ENCODE measurements at regions not wholly inside any gene's neighbourhood (a gene's known extent, or its start where the extent isn't known, plus 50 kb on each side); places are given as distances from the start of the nearest gene placed in this dataset.

GRCh38 chr3:106643684-106644161, 733.5 kb upstream of the CCDC54 start:
- no peak overlapping the region for H3K4me3 ChIP-seq (ENCODE audit: low read depth in 1 of 2, low read length in 2 of 2)
- no peaks in the 10 kb centered on the region for H3K36me3 ChIP-seq (ENCODE audit: control insufficient read depth in 1 of 2, insufficient read depth in 2 of 2, low read length in 2 of 2)
- no peaks in the 10 kb centered on the region for H3K4me1 ChIP-seq (ENCODE audit: control insufficient read depth in 1 of 2, insufficient read depth in 2 of 2, low read length in 2 of 2)
- peaks cover 0 to 5% of the 10 kb centered on the region in 2 donors for H3K9me3 ChIP-seq (ENCODE audit: control insufficient read depth in 1 of 2, low read length in 2 of 2)
- H3K27me3 ChIP-seq (ENCODE audit: low read depth, low read length), result no peaks in the 10 kb centered on the region
- no peak overlapping the region for H3K27ac ChIP-seq (ENCODE audit: low read length)

GRCh38 chr3:106673926-106674569, 703.2 kb upstream of the CCDC54 start:
- Histone ChIP-seq H3K4me1 (ENCODE audit: control insufficient read depth in 1 of 2, insufficient read depth in 2 of 2, low read length in 2 of 2) (no peaks in the 10 kb centered on the region), H3K4me3 (ENCODE audit: low read depth in 1 of 2, low read length in 2 of 2) (no peak overlapping the region), H3K9me3 (ENCODE audit: control insufficient read depth in 1 of 2, low read length in 2 of 2) (no peaks in the 10 kb centered on the region), H3K27ac (ENCODE audit: low read length) (no peak overlapping the region), H3K27me3 (ENCODE audit: low read depth, low read length) (no peaks in the 10 kb centered on the region), H3K36me3 (ENCODE audit: control insufficient read depth in 1 of 2, insufficient read depth in 2 of 2, low read length in 2 of 2) (no peaks in the 10 kb centered on the region)

DNA sequence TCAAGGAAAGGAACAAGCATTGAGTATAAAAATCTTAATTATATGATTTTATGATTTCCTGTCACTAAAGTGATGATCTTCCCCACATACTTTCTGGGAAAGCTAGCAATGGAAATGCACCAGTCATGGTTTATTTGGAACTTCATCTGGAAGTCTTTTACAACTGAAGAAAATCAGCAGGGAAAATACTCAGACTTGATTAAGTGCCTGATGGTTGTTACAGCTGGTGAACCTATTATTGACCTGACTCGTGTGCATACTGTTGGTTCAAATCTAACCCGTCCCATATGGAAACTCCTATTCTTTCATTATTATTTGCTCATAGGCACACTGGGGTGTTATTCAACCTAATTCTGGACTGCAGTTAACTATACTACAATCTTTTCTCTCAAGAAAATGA, 701.8 kb upstream of the CCDC54 start:
- Histone ChIP-seq H3K4me1 (ENCODE audit: control insufficient read depth in 1 of 2, insufficient read depth in 2 of 2, low read length in 2 of 2) (no peaks in the 10 kb centered on the region), H3K27ac (ENCODE audit: low read length) (no peak overlapping the region), H3K9me3 (ENCODE audit: control insufficient read depth in 1 of 2, low read length in 2 of 2) (no peaks in the 10 kb centered on the region), H3K4me3 (ENCODE audit: low read depth in 1 of 2, low read length in 2 of 2) (no peak overlapping the region), H3K36me3 (ENCODE audit: control insufficient read depth in 1 of 2, insufficient read depth in 2 of 2, low read length in 2 of 2) (no peaks in the 10 kb centered on the region), H3K27me3 (ENCODE audit: low read depth, low read length) (no peaks in the 10 kb centered on the region)

- H3K27ac ChIP-seq (ENCODE audit: low read length), result no peak overlapping the region
- no peaks in the 10 kb centered on the region for H3K4me1 ChIP-seq (ENCODE audit: control insufficient read depth in 1 of 2, insufficient read depth in 2 of 2, low read length in 2 of 2)
- no peaks in the 10 kb centered on the region for H3K27me3 ChIP-seq (ENCODE audit: low read depth, low read length)
- H3K9me3 ChIP-seq (ENCODE audit: control insufficient read depth in 1 of 2, low read length in 2 of 2), result no peaks in the 10 kb centered on the region
- H3K4me3 ChIP-seq (ENCODE audit: low read depth in 1 of 2, low read length in 2 of 2), result no peak overlapping the region
- H3K36me3 ChIP-seq (ENCODE audit: control insufficient read depth in 1 of 2, insufficient read depth in 2 of 2, low read length in 2 of 2), result no peaks in the 10 kb centered on the region
Measured at GRCh38 chr3:106678657-106679390, 698.4 kb upstream of the CCDC54 start.

DNA sequence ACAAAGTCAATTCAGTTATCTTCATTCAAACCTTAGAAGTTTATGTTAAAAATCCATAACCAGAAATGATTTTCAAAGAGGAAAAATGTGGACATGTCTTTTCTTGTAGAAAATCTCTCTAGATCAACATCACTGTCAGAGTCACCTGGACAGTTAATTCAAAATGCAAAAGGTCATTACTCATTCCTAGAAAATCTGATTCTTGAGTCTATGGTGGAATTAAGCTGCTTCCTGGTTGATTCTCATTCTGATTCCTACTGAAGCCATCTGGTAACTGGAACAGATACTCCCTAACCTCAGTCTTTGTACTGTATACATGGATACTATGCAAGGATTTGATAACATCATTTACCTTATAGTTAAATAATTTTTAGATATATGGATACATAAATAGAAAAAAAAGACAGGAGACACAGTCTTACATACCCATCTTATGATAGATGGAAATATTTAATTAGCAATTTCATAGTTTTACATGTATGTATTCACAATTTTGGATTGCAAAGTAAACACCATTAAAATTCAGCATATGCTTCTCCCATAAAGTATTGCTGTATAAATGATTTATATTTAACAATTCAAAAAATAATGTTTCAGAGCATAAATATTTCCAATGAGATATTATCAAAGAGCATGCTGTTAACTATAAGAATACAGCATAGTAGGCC, 693.2 kb upstream of the CCDC54 start:
- Histone ChIP-seq H3K4me1 (ENCODE audit: control insufficient read depth in 1 of 2, insufficient read depth in 2 of 2, low read length in 2 of 2) (no peaks in the 10 kb centered on the region), H3K36me3 (ENCODE audit: control insufficient read depth in 1 of 2, insufficient read depth in 2 of 2, low read length in 2 of 2) (no peaks in the 10 kb centered on the region), H3K27me3 (ENCODE audit: low read depth, low read length) (no peaks in the 10 kb centered on the region), H3K27ac (ENCODE audit: low read length) (no peak overlapping the region), H3K4me3 (ENCODE audit: low read depth in 1 of 2, low read length in 2 of 2) (no peak overlapping the region), H3K9me3 (ENCODE audit: control insufficient read depth in 1 of 2, low read length in 2 of 2) (no peaks in the 10 kb centered on the region)

DNA sequence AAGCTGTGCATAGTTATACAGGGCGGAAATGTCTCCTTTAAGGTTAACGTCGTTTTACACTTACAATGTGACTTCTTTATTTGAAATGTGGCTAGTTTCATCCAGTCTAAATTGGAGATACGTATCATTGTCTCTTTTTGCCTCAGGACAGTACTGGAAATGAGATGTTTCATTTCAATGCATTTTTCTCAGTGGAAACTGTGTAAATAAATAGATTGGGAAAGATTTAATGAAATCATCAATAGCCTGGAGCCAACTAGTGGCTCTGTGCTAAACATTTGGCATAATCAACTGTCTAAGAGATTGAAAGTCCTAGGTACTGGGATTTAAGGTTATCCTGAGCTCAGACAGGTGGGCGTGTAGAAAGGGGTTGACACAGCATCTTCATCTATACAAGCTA, 691.5 kb upstream of the CCDC54 start:
- Histone ChIP-seq H3K4me1 (ENCODE audit: control insufficient read depth in 1 of 2, insufficient read depth in 2 of 2, low read length in 2 of 2) (no peaks in the 10 kb centered on the region), H3K9me3 (ENCODE audit: control insufficient read depth in 1 of 2, low read length in 2 of 2) (no peaks in the 10 kb centered on the region), H3K4me3 (ENCODE audit: low read depth in 1 of 2, low read length in 2 of 2) (no peak overlapping the region), H3K27me3 (ENCODE audit: low read depth, low read length) (no peaks in the 10 kb centered on the region), H3K36me3 (ENCODE audit: control insufficient read depth in 1 of 2, insufficient read depth in 2 of 2, low read length in 2 of 2) (no peaks in the 10 kb centered on the region), H3K27ac (ENCODE audit: low read length) (no peak overlapping the region)

GRCh38 chr3:106687905-106688304, 689.3 kb upstream of the CCDC54 start:
- Histone ChIP-seq H3K9me3 (ENCODE audit: control insufficient read depth in 1 of 2, low read length in 2 of 2) (no peaks in the 10 kb centered on the region), H3K27ac (ENCODE audit: low read length) (no peak overlapping the region), H3K4me3 (ENCODE audit: low read depth in 1 of 2, low read length in 2 of 2) (no peak overlapping the region), H3K4me1 (ENCODE audit: control insufficient read depth in 1 of 2, insufficient read depth in 2 of 2, low read length in 2 of 2) (no peaks in the 10 kb centered on the region), H3K27me3 (ENCODE audit: low read depth, low read length) (no peaks in the 10 kb centered on the region), H3K36me3 (ENCODE audit: control insufficient read depth in 1 of 2, insufficient read depth in 2 of 2, low read length in 2 of 2) (no peaks in the 10 kb centered on the region)

DNA sequence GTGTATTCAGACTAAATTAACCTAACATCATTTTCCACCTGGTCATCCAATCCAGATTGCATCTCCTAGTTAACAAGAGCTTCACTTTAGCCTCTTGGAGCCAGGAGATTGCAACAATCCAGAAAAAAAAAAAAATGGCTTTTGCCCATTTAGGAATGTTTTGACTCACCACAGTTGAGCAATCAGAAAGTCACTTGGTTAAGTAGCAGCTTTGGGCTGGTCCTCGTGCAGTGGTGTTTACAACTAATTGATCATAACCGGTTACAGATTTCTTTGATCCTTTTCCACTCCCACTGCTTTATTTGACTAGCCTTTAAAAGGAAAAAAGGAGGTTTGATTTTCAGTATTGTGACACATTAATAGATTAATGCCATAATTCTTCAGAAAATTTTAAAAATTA, 688.8 kb upstream of the CCDC54 start:
- Histone ChIP-seq H3K4me1 (ENCODE audit: control insufficient read depth in 1 of 2, insufficient read depth in 2 of 2, low read length in 2 of 2) (no peaks in the 10 kb centered on the region), H3K9me3 (ENCODE audit: control insufficient read depth in 1 of 2, low read length in 2 of 2) (no peaks in the 10 kb centered on the region), H3K4me3 (ENCODE audit: low read depth in 1 of 2, low read length in 2 of 2) (no peak overlapping the region), H3K27ac (ENCODE audit: low read length) (no peak overlapping the region), H3K36me3 (ENCODE audit: control insufficient read depth in 1 of 2, insufficient read depth in 2 of 2, low read length in 2 of 2) (no peaks in the 10 kb centered on the region), H3K27me3 (ENCODE audit: low read depth, low read length) (no peaks in the 10 kb centered on the region)

DNA sequence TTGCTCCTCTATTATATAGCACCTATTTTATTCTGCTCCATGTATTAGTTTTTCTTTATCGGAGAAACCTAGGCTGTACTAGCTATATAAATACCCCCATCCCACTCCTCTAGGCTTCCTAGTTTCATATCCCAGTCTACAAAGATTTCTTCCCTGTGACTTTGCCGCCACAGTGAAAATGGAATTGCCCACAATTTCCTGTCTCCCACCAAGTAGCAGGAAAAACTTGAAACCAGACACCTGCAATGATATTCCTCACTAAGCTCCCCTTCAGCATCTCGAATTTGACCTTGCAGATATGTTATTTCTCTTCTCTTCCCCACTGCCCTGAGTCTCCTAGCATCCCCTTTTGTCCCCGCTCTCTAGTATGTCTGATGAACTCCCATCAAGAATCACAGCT, 685.8 kb upstream of the CCDC54 start:
- Histone ChIP-seq H3K4me1 (ENCODE audit: control insufficient read depth in 1 of 2, insufficient read depth in 2 of 2, low read length in 2 of 2) (no peaks in the 10 kb centered on the region), H3K27me3 (ENCODE audit: low read depth, low read length) (no peaks in the 10 kb centered on the region), H3K36me3 (ENCODE audit: control insufficient read depth in 1 of 2, insufficient read depth in 2 of 2, low read length in 2 of 2) (no peaks in the 10 kb centered on the region), H3K27ac (ENCODE audit: low read length) (no peak overlapping the region), H3K9me3 (ENCODE audit: control insufficient read depth in 1 of 2, low read length in 2 of 2) (no peaks in the 10 kb centered on the region), H3K4me3 (ENCODE audit: low read depth in 1 of 2, low read length in 2 of 2) (no peak overlapping the region)

DNA sequence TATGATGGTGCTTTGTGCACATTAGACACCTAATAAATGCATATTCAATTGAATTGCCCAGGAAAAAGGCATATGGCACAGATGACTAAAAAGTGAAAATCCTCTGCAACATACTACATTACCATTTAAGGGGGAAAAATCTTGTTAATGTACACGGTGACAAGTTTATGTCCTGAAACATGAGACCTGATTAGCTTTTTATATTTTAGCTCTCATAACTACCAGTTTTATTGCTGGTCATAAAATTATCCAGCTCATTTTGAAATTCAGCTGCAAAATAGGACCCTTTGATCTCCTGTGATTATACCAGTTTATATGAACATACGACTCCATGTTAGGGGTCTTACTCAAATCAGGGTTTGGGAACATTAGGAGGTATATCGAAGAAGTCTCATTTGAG, 684.6 kb upstream of the CCDC54 start:
- no peaks in the 10 kb centered on the region for H3K9me3 ChIP-seq (ENCODE audit: control insufficient read depth in 1 of 2, low read length in 2 of 2)
- H3K27me3 ChIP-seq (ENCODE audit: low read depth, low read length), result no peaks in the 10 kb centered on the region
- H3K4me1 ChIP-seq (ENCODE audit: control insufficient read depth in 1 of 2, insufficient read depth in 2 of 2, low read length in 2 of 2), result no peaks in the 10 kb centered on the region
- H3K4me3 ChIP-seq (ENCODE audit: low read depth in 1 of 2, low read length in 2 of 2), result no peak overlapping the region
- H3K27ac ChIP-seq (ENCODE audit: low read length), result no peak overlapping the region
- H3K36me3 ChIP-seq (ENCODE audit: control insufficient read depth in 1 of 2, insufficient read depth in 2 of 2, low read length in 2 of 2), result no peaks in the 10 kb centered on the region

GRCh38 chr3:106699122-106699521, 678.1 kb upstream of the CCDC54 start:
- Histone ChIP-seq H3K4me3 (ENCODE audit: low read depth in 1 of 2, low read length in 2 of 2) (no peak overlapping the region), H3K9me3 (ENCODE audit: control insufficient read depth in 1 of 2, low read length in 2 of 2) (no peaks in the 10 kb centered on the region), H3K36me3 (ENCODE audit: control insufficient read depth in 1 of 2, insufficient read depth in 2 of 2, low read length in 2 of 2) (no peaks in the 10 kb centered on the region), H3K27me3 (ENCODE audit: low read depth, low read length) (no peaks in the 10 kb centered on the region), H3K27ac (ENCODE audit: low read length) (no peak overlapping the region), H3K4me1 (ENCODE audit: control insufficient read depth in 1 of 2, insufficient read depth in 2 of 2, low read length in 2 of 2) (no peaks in the 10 kb centered on the region)
